Smooth muscle cell (in vitro differentiated cells): ENCODE measurements at regions not wholly inside any gene's neighbourhood (a gene's known extent, or its start where the extent isn't known, plus 50 kb on each side); places are given as distances from the start of the nearest gene placed in this dataset.

Source experiments
- DNase-seq: peaks from one replicate; lab custom pipeline; 2025; ENCODE audit not compliant: unreplicated experiment; lab: John Stamatoyannopoulos, UW
- H2AFZ ChIP-seq: fragments of 200-600 bp; sonication (generic); 2 replicates; pipeline ENCODE4 v1.6.0; 2016; ENCODE audit warnings: antibody characterized with exemption, low read depth, mild to moderate bottlenecking
- H3F3A ChIP-seq: fragments of 200-600 bp; sonication (generic); 2 replicates; pipeline ENCODE4 v1.6.0; 2017; ENCODE audit warnings: antibody characterized with exemption, low read depth
- H3K27ac ChIP-seq: fragments of 200-600 bp; sonication (generic); 2 replicates; pipeline ENCODE4 v1.5.1; 2016; ENCODE audit warnings: low read depth, mild to moderate bottlenecking
- H3K27me3 ChIP-seq: fragments of 200-600 bp; sonication (generic); 2 replicates; pipeline ENCODE4 v1.6.1; 2016; ENCODE audit warnings: low read depth, mild to moderate bottlenecking
- H3K36me3 ChIP-seq: fragments of 200-600 bp; sonication (generic); 2 replicates; pipeline ENCODE4 v1.5.1; 2016; ENCODE audit warnings: low read depth
- H3K4me1 ChIP-seq: fragments of 200-600 bp; sonication (generic); 2 replicates; pipeline ENCODE4 v1.5.1; 2016; ENCODE audit warnings: low read depth
- H3K4me2 ChIP-seq: fragments of 200-600 bp; sonication (generic); 2 replicates; pipeline ENCODE4 v1.6.0; 2016; ENCODE audit warnings: mild to moderate bottlenecking
- H3K4me3 ChIP-seq: fragments of 200-600 bp; sonication (generic); 2 replicates; pipeline ENCODE4 v1.5.1; 2016; ENCODE audit warnings: mild to moderate bottlenecking
- H3K79me2 ChIP-seq: fragments of 200-600 bp; sonication (generic); 2 replicates; pipeline ENCODE4 v1.6.0; 2016; ENCODE audit warnings: low read depth, mild to moderate bottlenecking
- H3K9ac ChIP-seq: fragments of 200-600 bp; sonication (generic); 2 replicates; pipeline ENCODE4 v1.6.0; 2016; ENCODE audit warnings: low read depth
- H3K9me3 ChIP-seq: fragments of 200-600 bp; sonication (generic); replicated peaks from 2 replicates; pipeline ENCODE4 v1.5.1; 2016; ENCODE audit warnings: low read depth
- H4K20me1 ChIP-seq: fragments of 200-600 bp; sonication (generic); 2 replicates; pipeline ENCODE4 v1.6.0; 2016; ENCODE audit warnings: low read depth
- WGBS: methylation state at CpG from one replicate; pipeline ENCODE4 v1.1.7; 2016; ENCODE audit warnings: low lambda C conversion rate; 5-methylcytosine and 5-hydroxymethylcytosine counted together
- TF ChIP-seq, protein P1 (sequence below): fragments of 200-600 bp; sonication (generic); IDR thresholded peaks from 2 replicates; pipeline ENCODE4 v1.5.1; 2017; ENCODE audit warnings: borderline replicate concordance, mild to moderate bottlenecking, antibody characterized with exemption; ENCODE audit not compliant: insufficient read depth, poor library complexity, severe bottlenecking

DNA sequence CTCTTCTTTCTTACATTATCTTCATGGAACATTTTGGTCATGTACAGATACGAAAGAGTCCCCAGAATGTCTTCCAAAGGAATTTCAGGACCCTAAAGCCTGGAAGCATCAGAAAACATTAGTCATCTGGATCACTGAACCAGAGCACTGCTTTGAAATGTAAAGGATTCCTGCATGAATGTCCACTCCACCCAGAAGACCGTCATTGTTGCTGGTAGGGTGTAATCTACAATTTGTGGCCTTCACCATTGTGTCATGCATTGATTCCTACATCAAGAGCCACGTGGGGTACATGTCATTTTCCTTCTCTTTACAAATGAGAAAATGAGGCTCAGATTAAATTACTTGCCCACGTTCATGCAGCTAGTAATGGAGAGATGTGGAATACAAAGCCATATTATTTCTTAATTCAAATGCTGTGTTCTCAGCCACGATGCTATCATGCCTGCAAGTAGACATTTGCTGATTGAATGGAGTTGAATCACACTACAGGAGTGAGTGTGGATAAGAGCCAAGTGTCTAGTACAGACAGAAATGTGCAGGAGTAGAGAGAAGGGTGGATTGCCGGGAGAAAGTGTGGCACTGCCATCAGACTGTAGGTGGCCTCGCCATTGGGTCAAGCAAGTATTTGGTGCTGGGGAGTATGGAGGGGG, 231.2 kb downstream of the C12orf75 start:
- peak overlapping the region; percentile 76 for H3K27ac ChIP-seq
- peak overlapping the region; percentile 45 for H2AFZ ChIP-seq
- DNase-seq = no peak
- no peaks in the 10 kb centered on the region for H3F3A ChIP-seq
- no peak overlapping the region for H3K4me3 ChIP-seq
- no peaks in the 10 kb centered on the region for H4K20me1 ChIP-seq
- peak overlapping the region; percentile 8 for H3K9ac ChIP-seq
- no peaks in the 10 kb centered on the region for H3K9me3 ChIP-seq
- peak overlapping the region; percentile 76 for H3K4me2 ChIP-seq
- no peaks in the 10 kb centered on the region for H3K27me3 ChIP-seq
- H3K4me1 ChIP-seq = peaks cover 9% of the 10 kb centered on the region
- H3K79me2 ChIP-seq = no peaks in the 10 kb centered on the region
- 53% methylated on average over 7 of the region's 7 CpGs for WGBS
- H3K36me3 ChIP-seq = no peaks in the 10 kb centered on the region
- TF ChIP-seq, protein P1, sequence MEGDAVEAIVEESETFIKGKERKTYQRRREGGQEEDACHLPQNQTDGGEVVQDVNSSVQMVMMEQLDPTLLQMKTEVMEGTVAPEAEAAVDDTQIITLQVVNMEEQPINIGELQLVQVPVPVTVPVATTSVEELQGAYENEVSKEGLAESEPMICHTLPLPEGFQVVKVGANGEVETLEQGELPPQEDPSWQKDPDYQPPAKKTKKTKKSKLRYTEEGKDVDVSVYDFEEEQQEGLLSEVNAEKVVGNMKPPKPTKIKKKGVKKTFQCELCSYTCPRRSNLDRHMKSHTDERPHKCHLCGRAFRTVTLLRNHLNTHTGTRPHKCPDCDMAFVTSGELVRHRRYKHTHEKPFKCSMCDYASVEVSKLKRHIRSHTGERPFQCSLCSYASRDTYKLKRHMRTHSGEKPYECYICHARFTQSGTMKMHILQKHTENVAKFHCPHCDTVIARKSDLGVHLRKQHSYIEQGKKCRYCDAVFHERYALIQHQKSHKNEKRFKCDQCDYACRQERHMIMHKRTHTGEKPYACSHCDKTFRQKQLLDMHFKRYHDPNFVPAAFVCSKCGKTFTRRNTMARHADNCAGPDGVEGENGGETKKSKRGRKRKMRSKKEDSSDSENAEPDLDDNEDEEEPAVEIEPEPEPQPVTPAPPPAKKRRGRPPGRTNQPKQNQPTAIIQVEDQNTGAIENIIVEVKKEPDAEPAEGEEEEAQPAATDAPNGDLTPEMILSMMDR = no peak

DNA sequence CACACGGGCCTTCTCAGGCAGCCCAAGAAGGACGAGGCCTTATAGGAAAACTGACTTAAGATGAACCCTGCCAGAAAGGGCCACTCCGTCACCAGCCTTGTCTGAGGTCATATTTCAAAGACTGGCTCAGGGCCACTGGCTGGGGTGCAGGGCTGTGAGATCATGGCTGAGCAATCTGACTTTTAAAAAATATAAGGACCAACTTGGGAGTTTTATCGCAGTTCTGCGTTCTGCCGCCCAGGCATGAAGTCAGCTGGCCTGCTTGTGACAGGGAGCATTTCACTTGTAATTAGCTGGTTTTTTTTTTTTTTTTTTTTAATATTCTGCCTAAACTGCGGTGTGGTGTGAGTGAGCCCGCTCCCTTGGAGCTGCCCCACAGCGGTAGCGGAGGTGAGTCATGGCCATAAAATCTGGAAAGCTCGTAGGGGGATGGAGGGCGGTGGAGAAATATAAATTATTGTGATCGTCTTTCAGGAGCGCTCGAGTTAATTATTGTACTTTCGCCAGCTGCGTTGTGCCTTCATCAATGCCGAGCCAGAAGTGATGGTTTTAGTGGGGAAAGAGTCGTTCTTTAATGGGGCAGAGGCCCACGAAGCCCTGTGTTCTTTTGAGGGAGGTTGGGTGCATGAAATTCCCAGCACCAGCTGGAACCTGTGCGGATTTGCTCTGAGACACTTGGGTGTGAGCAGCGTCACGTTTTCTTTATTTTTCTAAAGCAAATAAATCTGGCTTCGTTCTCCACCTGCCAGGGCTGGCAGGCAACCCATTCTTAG, 231.9 kb downstream of the C12orf75 start:
- no peaks in the 10 kb centered on the region for H3K79me2 ChIP-seq
- H3K4me3 ChIP-seq = peak overlapping the region; percentile 8
- no peaks in the 10 kb centered on the region for H3K36me3 ChIP-seq
- TF ChIP-seq, protein P1 = no peak
- peak overlapping the region; percentile 8 for H3K9ac ChIP-seq
- no peaks in the 10 kb centered on the region for H3F3A ChIP-seq
- H3K27me3 ChIP-seq = no peaks in the 10 kb centered on the region
- peak overlapping the region; percentile 45 for H2AFZ ChIP-seq
- peaks cover 9% of the 10 kb centered on the region for H3K4me1 ChIP-seq
- WGBS = 24% methylated on average over 24 of the region's 24 CpGs
- peak overlapping the region; percentile 76 for H3K4me2 ChIP-seq
- DNase-seq = no peak
- no peaks in the 10 kb centered on the region for H4K20me1 ChIP-seq
- H3K9me3 ChIP-seq = no peaks in the 10 kb centered on the region
- H3K27ac ChIP-seq = peak overlapping the region; percentile 76

DNA sequence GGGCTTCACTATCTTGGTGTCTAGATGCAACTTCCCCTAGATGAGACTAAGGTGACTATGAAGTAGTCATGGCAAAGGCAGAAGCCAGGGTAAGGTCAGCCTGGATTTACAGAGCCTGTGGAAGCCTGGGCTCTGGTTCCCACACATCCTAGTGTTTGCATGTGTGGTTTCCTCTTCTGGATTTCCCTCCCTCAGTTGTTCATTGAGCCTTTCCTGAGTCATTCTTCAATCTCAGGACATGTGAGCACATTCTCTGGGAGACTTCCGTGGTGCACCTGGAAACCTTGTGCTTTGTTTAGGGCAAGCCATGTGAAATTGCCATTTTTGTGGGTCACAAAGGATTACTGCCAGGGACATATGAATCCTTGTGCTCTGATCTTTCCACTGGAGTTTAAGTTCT, 236.6 kb downstream of the C12orf75 start:
- no peaks in the 10 kb centered on the region for H4K20me1 ChIP-seq
- H3K9me3 ChIP-seq = no peaks in the 10 kb centered on the region
- H3K9ac ChIP-seq = no peak overlapping the region
- H3F3A ChIP-seq = no peaks in the 10 kb centered on the region
- H3K4me1 ChIP-seq = peaks cover 7% of the 10 kb centered on the region
- TF ChIP-seq, protein P1 = no peak
- no peaks in the 10 kb centered on the region for H3K36me3 ChIP-seq
- no peak overlapping the region for H3K4me2 ChIP-seq
- H3K4me3 ChIP-seq = no peak overlapping the region
- DNase-seq = no peak
- H3K27ac ChIP-seq = no peak overlapping the region
- H3K79me2 ChIP-seq = no peaks in the 10 kb centered on the region
- H2AFZ ChIP-seq = no peak overlapping the region
- 88% methylated on average over 1 of the region's 1 CpG for WGBS
- H3K27me3 ChIP-seq = no peaks in the 10 kb centered on the region
